Thymus (tissue), 11 donors: ENCODE measurements at regions not wholly inside any gene's neighbourhood (a gene's known extent, or its start where the extent isn't known, plus 50 kb on each side); places are given as distances from the start of the nearest gene placed in this dataset.
"Not testable (repeated sequence)": the region's sequence is repeated elsewhere in the genome, so short reads cannot be mapped to it uniquely, and the experiment has no call there.

Source experiments
- DNase-seq, 9 donors: peaks; one replicate each; pipeline ENCODE4 v3.0.0-alpha.2; 2013; ENCODE audit warnings: low spot score in 9 of 9, low read depth in 6 of 9, missing footprints in 1 of 9
- H3K27ac ChIP-seq, 2 donors: one replicate each; pipeline ENCODE4 v1.5.1; 2013; ENCODE audit warnings: control low read depth in 1 of 2, low read depth in 1 of 2, low read length in 1 of 2, mild to moderate bottlenecking in 1 of 2, moderate library complexity in 1 of 2
- H3K27me3 ChIP-seq, 2 donors: one replicate each; pipeline ENCODE4 v1.5.1; 2013; ENCODE audit warnings: low read length in 1 of 2; ENCODE audit not compliant: control insufficient read depth in 2 of 2, insufficient read depth in 1 of 2
- H3K36me3 ChIP-seq, 2 donors: one replicate each; pipeline ENCODE4 v1.5.1; 2013; ENCODE audit warnings: low read length in 1 of 2, mild to moderate bottlenecking in 1 of 2, moderate library complexity in 1 of 2; ENCODE audit not compliant: control insufficient read depth in 2 of 2, insufficient read depth in 2 of 2
- H3K4me1 ChIP-seq, 2 donors: one replicate each; pipeline ENCODE4 v1.5.1; 2013; ENCODE audit warnings: low read length in 2 of 2; ENCODE audit not compliant: control insufficient read depth in 2 of 2, insufficient read depth in 2 of 2
- H3K4me3 ChIP-seq, 2 donors: one replicate each; pipeline ENCODE4 v1.5.1; 2013; ENCODE audit warnings: low read length in 2 of 2, control low read depth in 1 of 2, mild to moderate bottlenecking in 1 of 2
- H3K9me3 ChIP-seq, 2 donors: one replicate each; pipeline ENCODE4 v1.5.1; 2013; ENCODE audit warnings: low read length in 1 of 2, mild to moderate bottlenecking in 1 of 2; ENCODE audit not compliant: control insufficient read depth in 2 of 2, insufficient read depth in 1 of 2
- WGBS: extraction: QIAGEN DNeasy Blood & Tissue Kit; methylation state at CpG from one replicate; pipeline ENCODE4 v1.1.7; 2013; 5-methylcytosine and 5-hydroxymethylcytosine counted together
- donor health status: healthy.

GRCh38 chr20:51132279-51132678, 109.4 kb upstream of the KCNG1 start:
- H3K27me3 ChIP-seq, result no peaks in the 10 kb centered on the region
- no peak overlapping the region for H3K27ac ChIP-seq
- H3K4me1 ChIP-seq, result peaks cover 0 to 2% of the 10 kb centered on the region in 2 donors
- no peaks in the 10 kb centered on the region for H3K9me3 ChIP-seq
- DNase-seq, result no peak
- H3K36me3 ChIP-seq, result no peaks in the 10 kb centered on the region
- H3K4me3 ChIP-seq, result no peak overlapping the region
- 44% methylated on average over 7 of the region's 7 CpGs for WGBS

DNA sequence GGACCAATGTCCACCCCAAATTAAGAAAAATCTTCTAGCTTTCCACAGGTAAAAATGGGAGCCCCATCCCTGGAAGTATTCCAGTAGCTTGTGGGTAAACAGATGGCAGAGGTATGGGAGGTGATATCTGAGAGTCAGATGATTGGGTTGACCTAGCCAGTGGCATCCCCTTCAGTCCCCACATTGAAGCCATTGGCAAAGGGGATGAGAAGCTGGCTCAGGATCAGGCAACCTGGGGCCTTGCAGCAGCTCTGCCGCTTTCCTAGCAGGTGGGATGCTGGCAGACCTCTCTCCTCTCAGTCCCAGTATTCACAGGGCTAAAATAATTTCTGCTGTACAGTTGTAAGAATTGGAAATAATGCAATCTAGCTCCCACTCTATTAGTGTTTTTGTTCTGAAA, 108.9 kb upstream of the KCNG1 start:
- Histone ChIP-seq H3K36me3 (no peaks in the 10 kb centered on the region), H3K27me3 (no peaks in the 10 kb centered on the region), H3K27ac (no peak overlapping the region), H3K4me3 (no peak overlapping the region), H3K9me3 (no peaks in the 10 kb centered on the region), H3K4me1 (peaks cover 0 to 2% of the 10 kb centered on the region in 2 donors)
- DNase-seq, result no peak
- 100% methylated on average over 1 of the region's 1 CpG for WGBS

DNA sequence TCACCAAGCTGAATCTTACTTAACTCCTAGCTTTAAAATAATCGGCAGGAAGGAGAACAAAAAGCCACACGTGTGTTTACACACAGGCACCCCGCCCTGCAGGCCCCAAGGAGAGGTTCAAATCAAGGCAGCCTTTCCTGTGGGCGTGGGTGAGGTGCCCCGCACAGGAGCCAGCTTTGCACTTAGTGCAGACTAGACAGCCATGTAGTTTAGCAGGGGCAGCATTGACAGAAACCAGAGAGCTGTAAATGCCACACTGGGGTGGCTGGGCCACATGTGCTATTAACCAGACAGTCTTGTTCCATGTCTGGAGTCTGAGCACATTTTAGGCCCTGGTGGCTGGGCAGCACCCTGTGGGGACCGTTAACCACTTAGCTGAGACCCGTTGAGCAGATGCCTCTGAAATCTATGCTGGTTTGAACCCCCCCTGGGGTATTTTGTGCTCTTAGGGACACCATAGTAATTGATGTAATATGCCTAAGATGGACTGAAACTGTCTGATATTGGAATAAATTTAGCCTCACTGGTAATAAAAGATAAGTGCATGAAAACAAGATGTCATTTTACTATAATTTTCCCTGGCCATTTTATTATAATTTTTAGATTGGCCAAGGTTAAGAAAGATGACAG, 106.4 kb upstream of the KCNG1 start:
- Histone ChIP-seq H3K4me1 (peaks cover 0 to 2% of the 10 kb centered on the region in 2 donors), H3K9me3 (no peaks in the 10 kb centered on the region), H3K27me3 (no peaks in the 10 kb centered on the region), H3K4me3 (no peak overlapping the region), H3K36me3 (no peaks in the 10 kb centered on the region), H3K27ac (no peak overlapping the region)
- WGBS, result 68% methylated on average over 7 of the region's 7 CpGs
- DNase-seq, result no peak

GRCh38 chr20:51128198-51128597, 105.3 kb upstream of the KCNG1 start:
- Histone ChIP-seq H3K4me3 (no peak overlapping the region), H3K27me3 (no peaks in the 10 kb centered on the region), H3K9me3 (no peaks in the 10 kb centered on the region), H3K4me1 (peaks cover 0 to 2% of the 10 kb centered on the region in 2 donors), H3K27ac (no peak overlapping the region), H3K36me3 (no peaks in the 10 kb centered on the region)
- 76% methylated on average over 4 of the region's 4 CpGs for WGBS
- DNase-seq, result no peak

GRCh38 chr20:51127713-51128112, 104.8 kb upstream of the KCNG1 start:
- Histone ChIP-seq H3K27ac (no peak overlapping the region), H3K9me3 (no peaks in the 10 kb centered on the region), H3K27me3 (no peaks in the 10 kb centered on the region), H3K4me3 (no peak overlapping the region), H3K4me1 (peaks cover 0 to 2% of the 10 kb centered on the region in 2 donors), H3K36me3 (no peaks in the 10 kb centered on the region)
- 81% methylated on average over 4 of the region's 4 CpGs for WGBS
- DNase-seq, result no peak

- Histone ChIP-seq H3K9me3 (no peaks in the 10 kb centered on the region), H3K4me3 (no peak overlapping the region), H3K27ac (no peak overlapping the region), H3K36me3 (no peaks in the 10 kb centered on the region), H3K27me3 (peaks cover 0 to 11% of the 10 kb centered on the region in 2 donors), H3K4me1 (peaks cover 0 to 2% of the 10 kb centered on the region in 2 donors)
- DNase-seq, result no peak
- 92% methylated on average over 3 of the region's 3 CpGs for WGBS
Observed at GRCh38 chr20:51126337-51126736, 103.4 kb upstream of the KCNG1 start.

DNA sequence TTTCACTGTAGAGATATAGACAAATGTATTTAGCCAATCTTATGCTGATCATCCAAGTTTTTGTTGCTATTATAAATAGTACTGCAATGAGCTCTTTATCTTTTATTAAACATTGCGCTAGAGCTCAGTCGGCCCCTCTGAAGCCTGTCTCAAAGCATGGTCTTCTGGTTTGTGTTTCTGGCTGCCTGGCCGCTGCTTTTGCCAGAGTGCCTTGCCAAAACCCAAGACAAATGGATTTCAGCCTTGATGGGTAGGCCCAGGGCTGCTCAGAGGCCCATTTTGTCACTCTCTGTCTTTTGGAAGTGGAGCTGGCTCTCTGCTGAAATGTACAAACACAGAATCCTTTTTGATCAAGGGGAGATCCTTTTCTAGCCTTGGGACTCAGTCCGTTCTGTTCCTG, 102.9 kb upstream of the KCNG1 start:
- Histone ChIP-seq H3K36me3 (no peaks in the 10 kb centered on the region), H3K4me1 (peaks cover 0 to 2% of the 10 kb centered on the region in 2 donors), H3K9me3 (no peaks in the 10 kb centered on the region), H3K27ac (no peak overlapping the region), H3K4me3 (no peak overlapping the region), H3K27me3 (peaks cover 0 to 14% of the 10 kb centered on the region in 2 donors)
- no peak for DNase-seq
- WGBS, result 90% methylated on average over 4 of the region's 4 CpGs

GRCh38 chr20:51125105-51125504, 102.2 kb upstream of the KCNG1 start:
- no peak for DNase-seq
- Histone ChIP-seq H3K27me3 (peaks cover 0 to 19% of the 10 kb centered on the region in 2 donors), H3K4me3 (no peak overlapping the region), H3K36me3 (no peaks in the 10 kb centered on the region), H3K4me1 (peaks cover 0 to 2% of the 10 kb centered on the region in 2 donors), H3K27ac (no peak overlapping the region), H3K9me3 (no peaks in the 10 kb centered on the region)
- whole genome bisulfite sequencing, result 73% methylated on average over 5 of the region's 5 CpGs

GRCh38 chr20:51123887-51124286, 101.0 kb upstream of the KCNG1 start:
- peaks cover 0 to 19% of the 10 kb centered on the region in 2 donors for H3K27me3 ChIP-seq
- H3K4me1 ChIP-seq, DNase-seq, H3K4me3 ChIP-seq, H3K9me3 ChIP-seq, H3K27ac ChIP-seq, H3K36me3 ChIP-seq: not testable (repeated sequence)
- 89% methylated on average over 1 of the region's 1 CpG for WGBS
